Esophagus mucosa (tissue), 1 donor: ENCODE measurements at regions not wholly inside any gene's neighbourhood (a gene's known extent, or its start where the extent isn't known, plus 50 kb on each side); places are given as distances from the start of the nearest gene placed in this dataset.

ENCODE experiments used
- ATAC-seq: fragments of 200-7000 bp; cut with Tn5 transposase; one replicate; pipeline ENCODE4 v1.9.1; 2020
- donor health status: DM: yes; HTN: yes; CAD: no.

DNA sequence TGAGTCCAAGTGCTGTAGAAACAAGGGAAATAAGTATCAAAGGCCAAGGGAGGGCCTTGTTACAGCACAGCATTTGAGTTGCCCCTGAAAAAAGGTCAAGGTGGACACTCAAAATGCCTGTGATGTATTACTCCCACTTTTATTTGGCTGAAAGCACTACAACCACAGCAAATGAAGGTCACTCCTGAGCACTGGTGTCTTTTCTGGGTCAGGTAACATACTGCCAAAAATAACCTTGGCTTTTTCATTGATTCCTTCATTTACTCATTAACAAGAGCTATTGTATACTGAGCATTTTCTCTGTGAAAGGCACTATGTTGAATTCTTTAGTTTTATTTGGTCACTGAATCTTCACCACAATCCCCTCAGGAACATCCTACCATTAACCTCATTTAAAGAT, 590.3 kb downstream of the BCL11A start:
- ATAC-seq = no peak

GRCh38 chr2:59961746-59962145, 591.7 kb downstream of the BCL11A start:
- ATAC-seq = no peak

GRCh38 chr2:59959944-59960343, 593.5 kb downstream of the BCL11A start:
- no peak for ATAC-seq

GRCh38 chr2:59957504-59957903, 596.0 kb downstream of the BCL11A start:
- no peak for ATAC-seq

- no peak for ATAC-seq
Observed at GRCh38 chr2:59956981-59957380, 596.5 kb downstream of the BCL11A start.

DNA sequence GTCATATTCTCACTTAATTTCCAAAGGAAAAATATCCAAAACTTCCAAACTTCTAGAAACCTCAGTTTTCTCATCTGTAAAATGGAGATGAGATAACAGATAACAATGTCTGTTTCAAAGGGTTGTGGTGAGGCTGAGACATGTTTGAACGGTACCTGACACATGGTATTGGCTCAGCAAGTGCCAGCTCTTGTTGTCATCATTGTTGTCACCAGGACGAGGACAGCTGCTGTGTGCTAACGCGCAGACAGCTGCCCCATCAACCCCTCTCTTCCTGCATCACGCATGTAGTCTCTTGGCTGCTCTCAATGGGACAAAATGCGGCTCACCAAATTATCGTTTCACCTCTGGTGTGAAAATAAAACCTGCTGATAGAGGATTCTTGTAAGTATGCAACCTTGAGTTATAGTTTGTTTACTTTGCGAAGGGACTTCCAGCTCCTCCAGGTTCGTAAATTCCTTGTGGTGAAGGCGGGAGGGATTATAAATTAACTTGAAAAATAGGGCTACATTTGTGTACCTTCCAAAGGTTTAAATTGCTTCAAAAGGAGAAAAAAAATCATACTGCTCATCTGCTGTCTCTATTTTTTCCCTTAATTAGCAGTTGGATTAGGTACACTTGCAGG, 605.4 kb downstream of the BCL11A start:
- ATAC-seq = no peak

GRCh38 chr2:59947209-59947608, 606.2 kb downstream of the BCL11A start:
- no peak for ATAC-seq

DNA sequence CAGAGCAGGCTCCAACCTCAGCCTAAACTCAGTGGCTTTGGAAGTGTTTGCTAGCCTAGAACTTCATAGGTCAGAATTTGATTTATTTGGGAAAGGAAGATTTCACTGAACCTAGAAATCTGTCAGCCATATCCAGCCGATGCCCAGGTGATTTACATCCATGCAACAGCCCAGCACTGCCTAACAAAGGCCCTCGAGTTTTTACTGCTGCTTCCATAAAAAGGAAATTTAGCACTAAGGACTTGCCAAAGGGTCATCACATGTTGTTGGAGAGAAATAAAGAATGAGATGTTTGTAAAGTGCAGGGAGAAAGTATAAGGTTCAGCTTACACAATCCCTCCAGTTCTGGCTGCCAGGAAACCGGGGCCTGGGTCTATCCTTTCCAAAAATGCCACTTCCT, 614.2 kb downstream of the BCL11A start:
- ATAC-seq = no peak

GRCh38 chr2:59938181-59938580, 615.3 kb downstream of the BCL11A start:
- ATAC-seq = peak; percentile 20

- ATAC-seq = no peak
Observed at GRCh38 chr2:59936048-59936447, 617.4 kb downstream of the BCL11A start.

DNA sequence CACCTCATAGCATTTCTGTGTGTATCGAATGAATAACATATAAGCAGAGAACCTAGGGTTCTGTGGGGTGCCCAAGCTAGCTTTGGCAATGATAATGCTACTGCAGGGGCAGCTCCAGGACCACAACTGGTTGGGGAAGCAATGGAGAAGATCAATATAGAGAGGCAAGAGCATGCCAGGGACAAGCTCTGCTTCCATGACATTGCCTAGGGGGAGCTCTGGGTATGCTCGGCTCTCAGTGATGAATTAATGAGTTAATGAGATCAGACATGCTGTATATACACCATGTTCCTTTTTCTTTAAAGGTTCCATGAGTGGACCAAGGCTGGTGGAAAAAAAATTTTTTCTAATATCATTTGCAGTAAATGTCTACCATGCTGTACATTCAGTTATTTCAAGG, 618.4 kb downstream of the BCL11A start:
- ATAC-seq = no peak

GRCh38 chr2:59933948-59934347, 619.5 kb downstream of the BCL11A start:
- ATAC-seq = no peak

- ATAC-seq = no peak
Observed at GRCh38 chr2:59932341-59932740, 621.1 kb downstream of the BCL11A start.

GRCh38 chr2:59930430-59930829, 623.0 kb downstream of the BCL11A start:
- ATAC-seq = no peak

DNA sequence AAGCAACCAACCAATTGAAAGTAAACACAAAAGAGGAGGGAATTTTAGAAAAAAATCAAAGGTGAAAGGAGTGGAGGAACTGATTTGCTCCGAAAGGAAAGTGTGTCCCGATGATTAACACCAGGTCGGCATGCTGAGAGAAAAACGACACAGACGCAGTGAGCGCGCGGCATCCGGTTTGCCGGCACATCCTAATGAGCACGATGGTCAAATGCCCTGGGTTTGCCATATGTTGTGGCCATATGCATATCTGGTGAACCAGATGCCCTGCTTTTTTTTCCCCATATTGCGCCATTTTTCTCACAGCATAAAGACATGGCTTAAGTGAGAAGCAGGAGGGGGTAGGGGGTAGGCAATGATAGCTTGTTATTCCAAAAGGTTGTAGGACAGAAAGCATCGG, 626.7 kb downstream of the BCL11A start:
- ATAC-seq = no peak

GRCh38 chr2:59925321-59925720, 628.1 kb downstream of the BCL11A start:
- ATAC-seq = no peak

DNA sequence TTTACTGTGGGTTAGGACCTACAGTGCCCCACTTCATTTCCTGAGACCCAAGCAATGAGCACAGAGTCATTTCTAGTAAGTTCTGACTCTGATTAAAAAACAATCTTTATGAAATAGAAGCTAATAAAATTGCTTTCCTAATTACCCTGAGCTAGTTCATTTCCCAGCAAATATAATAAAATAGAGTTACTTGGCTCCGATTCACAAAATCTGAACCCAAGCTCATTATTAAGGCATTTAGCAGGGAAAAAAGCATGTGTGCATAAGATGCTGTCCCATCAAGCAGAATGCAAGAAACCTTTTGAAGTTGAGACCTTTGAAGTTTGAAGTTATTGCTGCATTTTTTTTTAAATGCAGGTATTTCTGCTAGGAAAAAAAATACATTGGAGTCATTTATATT, 629.1 kb downstream of the BCL11A start:
- ATAC-seq = no peak

GRCh38 chr2:59922450-59922849, 631.0 kb downstream of the BCL11A start:
- no peak for ATAC-seq

GRCh38 chr2:59921743-59922142, 631.7 kb downstream of the BCL11A start:
- no peak for ATAC-seq

DNA sequence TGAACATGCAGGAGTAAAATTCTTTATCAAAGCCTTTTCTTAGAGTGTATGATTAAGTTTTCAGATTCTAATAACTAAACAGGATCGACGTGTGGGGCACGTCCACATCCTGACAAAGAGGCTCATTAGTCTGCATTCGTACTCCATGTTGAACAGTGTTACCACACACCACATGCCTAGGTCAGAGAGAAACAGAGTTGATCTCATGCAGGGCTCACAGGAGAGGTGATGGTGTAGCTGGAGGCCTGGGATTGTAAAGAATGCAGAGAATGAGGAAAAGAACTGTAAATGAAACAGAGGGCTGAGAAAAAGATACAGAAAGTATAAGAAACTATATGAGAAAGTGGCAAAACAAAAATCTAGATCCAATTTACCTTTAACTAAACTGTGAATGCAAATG, 632.5 kb downstream of the BCL11A start:
- no peak for ATAC-seq

DNA sequence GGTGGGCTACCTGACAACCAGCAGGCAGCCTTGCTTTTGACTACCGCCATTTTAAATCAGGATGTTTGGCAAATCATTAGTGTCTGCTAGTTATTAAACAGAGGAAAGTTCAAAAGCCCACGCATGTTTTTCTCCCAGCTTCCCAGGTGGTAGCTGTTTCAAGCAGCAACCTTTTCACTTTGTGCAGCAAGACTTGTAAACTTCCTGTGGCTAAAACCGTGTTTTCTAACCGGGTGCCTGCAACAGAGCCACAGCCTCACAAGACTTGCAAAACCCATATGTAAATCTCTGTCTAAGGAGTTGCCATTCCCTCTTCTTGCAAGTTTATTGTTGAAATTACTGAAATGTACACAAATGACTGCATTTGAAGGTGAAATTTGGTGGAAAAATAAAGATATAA, 633.1 kb downstream of the BCL11A start:
- no peak for ATAC-seq

DNA sequence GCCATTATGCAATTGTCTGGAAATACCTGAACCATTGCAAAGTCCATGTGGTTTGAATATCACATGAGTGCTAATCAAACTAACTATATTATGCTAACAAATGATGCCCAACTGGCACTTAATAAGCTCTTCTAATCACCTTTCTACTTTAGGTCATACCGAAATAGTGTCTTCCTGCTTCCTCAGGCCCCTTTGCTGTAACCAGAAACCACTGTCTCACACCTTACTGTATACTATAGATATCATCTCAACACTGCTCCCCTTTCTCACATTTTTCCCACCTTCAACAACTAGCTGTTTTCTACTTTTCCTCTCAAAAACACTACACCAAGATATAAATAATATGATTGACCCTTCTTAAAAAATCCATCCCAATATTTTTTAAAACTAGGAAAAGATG, 633.9 kb downstream of the BCL11A start:
- no peak for ATAC-seq

DNA sequence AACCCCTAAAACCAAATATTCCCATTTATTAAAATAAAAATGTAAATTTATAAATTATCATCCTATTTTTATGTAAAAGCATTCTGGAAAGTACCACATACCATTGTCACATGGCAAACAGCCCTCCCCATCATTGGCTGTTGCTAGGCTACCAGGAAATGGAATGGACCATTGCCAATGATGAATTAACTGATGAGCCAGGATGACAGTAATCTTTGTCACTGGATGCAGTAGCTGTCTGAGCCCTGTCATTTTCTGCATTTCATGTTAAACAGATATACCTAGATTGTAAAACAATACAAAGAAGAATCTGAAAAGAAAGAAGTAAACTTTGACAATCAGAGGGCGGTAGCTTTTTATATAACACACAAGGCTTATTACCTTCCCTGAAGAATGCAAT, 641.4 kb downstream of the BCL11A start:
- no peak for ATAC-seq

GRCh38 chr2:59910166-59910565, 643.3 kb downstream of the BCL11A start:
- ATAC-seq = no peak

DNA sequence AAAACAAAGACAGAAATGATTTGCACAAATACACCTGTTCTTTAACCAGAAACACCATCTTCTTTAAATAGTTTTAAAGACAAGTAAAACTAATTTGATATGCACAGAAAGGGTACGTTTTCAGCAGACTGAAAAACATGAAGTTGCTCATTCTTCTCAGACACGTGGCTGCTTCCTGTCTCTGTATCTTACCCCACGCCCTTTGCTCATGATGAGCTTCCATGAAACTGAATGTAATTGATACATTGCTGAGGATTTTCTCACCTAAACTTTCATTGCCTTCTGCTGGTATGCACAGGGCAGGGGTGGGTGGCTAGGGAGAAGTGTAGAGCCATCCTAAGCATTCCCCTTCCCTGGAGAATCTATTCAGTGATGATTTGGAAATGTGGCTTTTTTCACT, 644.3 kb downstream of the BCL11A start:
- ATAC-seq = no peak

DNA sequence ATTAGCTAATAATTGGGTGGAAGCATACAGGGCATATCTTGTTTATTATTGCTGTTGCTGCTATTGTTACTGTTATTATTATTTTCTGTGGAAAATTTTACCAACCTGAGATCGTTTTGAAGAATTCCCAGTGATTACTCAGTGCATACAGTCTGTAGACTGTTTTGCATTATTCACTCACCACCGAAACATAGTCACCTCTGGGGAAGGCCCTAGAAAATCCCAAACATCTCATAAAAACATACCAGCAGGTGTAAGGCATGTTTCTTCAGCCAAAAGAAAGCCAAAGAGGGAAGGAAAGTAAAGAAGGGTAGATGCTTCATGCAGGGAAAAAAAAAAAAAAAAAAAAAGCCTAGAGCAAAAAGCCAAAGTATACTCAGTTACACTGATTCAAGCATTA, 647.7 kb downstream of the BCL11A start:
- no peak for ATAC-seq
